MM.1S (cell line): ENCODE measurements at regions not wholly inside any gene's neighbourhood (a gene's known extent, or its start where the extent isn't known, plus 50 kb on each side); places are given as distances from the start of the nearest gene placed in this dataset.

Experiments used
- EZH2 ChIP-seq: fragments of 300-600 bp; sonication (generic); optimal IDR thresholded peaks from 2 replicates; pipeline ENCODE3; 2017; ENCODE audit warnings: low read depth, mild to moderate bottlenecking, antibody characterized with exemption, low read length, mixed read lengths
- TF ChIP-seq, protein P1 (sequence below): fragments of 300-600 bp; sonication (generic); IDR thresholded peaks from 2 replicates; pipeline ENCODE4 v1.5.1; 2016; ENCODE audit warnings: antibody characterized with exemption, low read length, mixed read lengths

DNA sequence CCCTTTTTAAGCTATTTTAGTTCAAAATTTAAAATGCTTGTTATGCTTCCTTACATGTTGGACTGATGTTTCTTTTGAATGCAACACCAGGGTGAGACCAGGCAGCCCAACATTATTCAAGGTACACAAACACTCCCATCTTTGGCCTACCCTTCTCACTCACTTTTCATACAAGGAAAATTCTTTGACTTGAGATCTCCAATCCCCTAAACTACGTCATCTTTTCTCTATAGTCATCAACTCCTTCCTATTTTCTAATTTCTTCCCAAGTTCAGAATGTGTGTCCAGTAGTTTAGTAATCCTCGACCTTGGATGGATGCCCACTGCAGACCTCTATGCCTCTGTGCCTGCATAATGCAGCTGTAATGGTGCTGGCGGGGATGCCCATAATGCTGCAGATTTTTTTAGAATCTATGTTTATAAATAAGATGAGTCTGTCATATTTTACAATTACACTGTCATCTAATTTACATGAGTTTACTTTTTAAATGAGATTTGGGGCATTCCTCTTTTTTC lies 108.7 kb downstream of the ID4 start:
- TF ChIP-seq EZH2: no peak
- TF ChIP-seq, protein P1, sequence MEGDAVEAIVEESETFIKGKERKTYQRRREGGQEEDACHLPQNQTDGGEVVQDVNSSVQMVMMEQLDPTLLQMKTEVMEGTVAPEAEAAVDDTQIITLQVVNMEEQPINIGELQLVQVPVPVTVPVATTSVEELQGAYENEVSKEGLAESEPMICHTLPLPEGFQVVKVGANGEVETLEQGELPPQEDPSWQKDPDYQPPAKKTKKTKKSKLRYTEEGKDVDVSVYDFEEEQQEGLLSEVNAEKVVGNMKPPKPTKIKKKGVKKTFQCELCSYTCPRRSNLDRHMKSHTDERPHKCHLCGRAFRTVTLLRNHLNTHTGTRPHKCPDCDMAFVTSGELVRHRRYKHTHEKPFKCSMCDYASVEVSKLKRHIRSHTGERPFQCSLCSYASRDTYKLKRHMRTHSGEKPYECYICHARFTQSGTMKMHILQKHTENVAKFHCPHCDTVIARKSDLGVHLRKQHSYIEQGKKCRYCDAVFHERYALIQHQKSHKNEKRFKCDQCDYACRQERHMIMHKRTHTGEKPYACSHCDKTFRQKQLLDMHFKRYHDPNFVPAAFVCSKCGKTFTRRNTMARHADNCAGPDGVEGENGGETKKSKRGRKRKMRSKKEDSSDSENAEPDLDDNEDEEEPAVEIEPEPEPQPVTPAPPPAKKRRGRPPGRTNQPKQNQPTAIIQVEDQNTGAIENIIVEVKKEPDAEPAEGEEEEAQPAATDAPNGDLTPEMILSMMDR: no peak
